ENCODE measurements at regions not wholly inside any gene's neighbourhood (a gene's known extent, or its start where the extent isn't known, plus 50 kb on each side); places are given as distances from the start of the nearest gene placed in this dataset.

DNA sequence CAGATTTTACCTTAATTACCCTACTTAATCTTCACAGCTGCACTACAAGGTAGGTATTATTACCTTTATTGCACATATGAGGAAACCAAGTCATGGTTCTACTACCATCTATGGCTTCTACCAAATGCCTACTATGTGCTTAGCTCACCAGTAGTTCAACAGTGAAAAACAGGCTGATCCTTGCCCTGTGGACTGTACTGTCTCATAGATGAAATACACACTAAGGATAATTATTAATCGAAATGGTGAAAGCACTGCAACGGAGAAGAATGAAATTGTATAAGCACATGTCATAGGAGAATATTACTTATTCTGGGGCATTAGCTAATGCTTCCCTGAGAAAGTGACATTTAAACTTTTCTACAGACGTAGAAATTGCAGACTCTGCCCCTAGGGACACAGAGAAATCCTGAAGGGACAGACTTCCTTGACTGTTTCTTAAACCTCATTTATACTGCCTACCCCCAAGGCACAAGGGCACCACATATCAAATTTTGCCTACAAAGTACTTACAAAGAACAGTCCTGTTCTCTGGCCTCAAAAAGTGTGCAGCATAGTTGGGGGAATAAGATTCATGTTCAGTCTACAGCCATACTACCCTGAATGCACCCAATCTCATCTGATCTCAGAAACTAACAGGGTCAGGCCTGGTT lies 148.4 kb upstream of the ZC3H11B start:
- H3K27me3 ChIP-seq: no peaks in the 10 kb centered on the region
- H3K9me3 ChIP-seq: no peaks in the 10 kb centered on the region
- no peaks in the 10 kb centered on the region for H3K36me3 ChIP-seq
- no peak for DNase-seq
- intact Hi-C loops (cut with DNase I; ENCODE audit: low total_unique reads) (no loop called here), in situ Hi-C loops (cut with MboI; ENCODE audit: low sequenced_read_pairs in 4 of 4) (no loop called here)
- no peaks in the 10 kb centered on the region for H3K4me1 ChIP-seq
- no peak for ATAC-seq
- no peak overlapping the region for H3K4me3 ChIP-seq
- TF ChIP-seq, protein P1, sequence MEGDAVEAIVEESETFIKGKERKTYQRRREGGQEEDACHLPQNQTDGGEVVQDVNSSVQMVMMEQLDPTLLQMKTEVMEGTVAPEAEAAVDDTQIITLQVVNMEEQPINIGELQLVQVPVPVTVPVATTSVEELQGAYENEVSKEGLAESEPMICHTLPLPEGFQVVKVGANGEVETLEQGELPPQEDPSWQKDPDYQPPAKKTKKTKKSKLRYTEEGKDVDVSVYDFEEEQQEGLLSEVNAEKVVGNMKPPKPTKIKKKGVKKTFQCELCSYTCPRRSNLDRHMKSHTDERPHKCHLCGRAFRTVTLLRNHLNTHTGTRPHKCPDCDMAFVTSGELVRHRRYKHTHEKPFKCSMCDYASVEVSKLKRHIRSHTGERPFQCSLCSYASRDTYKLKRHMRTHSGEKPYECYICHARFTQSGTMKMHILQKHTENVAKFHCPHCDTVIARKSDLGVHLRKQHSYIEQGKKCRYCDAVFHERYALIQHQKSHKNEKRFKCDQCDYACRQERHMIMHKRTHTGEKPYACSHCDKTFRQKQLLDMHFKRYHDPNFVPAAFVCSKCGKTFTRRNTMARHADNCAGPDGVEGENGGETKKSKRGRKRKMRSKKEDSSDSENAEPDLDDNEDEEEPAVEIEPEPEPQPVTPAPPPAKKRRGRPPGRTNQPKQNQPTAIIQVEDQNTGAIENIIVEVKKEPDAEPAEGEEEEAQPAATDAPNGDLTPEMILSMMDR (IDR thresholded peaks at IDR 0.05 in 4 of 5, conservative IDR thresholded peaks at IDR 0.05 in 1 of 5): no peak
- no peak for TF ChIP-seq POLR2A (IDR thresholded peaks at IDR 0.05)
- H3K27ac ChIP-seq: no peak overlapping the region

DNA sequence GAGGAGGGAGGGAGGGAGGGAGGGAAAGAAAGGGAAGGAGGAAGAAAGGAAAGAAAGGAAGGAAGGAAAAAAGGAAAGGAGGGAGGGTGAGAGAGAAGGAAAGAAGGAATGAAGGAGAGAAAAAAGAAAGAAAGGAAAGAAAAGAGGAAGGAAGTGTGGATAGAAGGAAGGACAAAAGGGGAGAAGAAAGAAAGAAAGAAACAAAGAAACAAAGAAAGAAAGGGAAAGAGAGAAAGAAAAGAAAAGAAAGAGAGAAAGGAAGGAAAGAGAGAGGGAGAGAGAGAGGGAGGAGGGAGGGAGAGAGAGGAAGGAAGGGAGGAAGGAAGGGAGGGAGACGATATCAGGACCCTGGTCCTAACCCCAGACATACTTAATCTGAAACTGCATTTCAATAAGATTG lies 146.2 kb upstream of the ZC3H11B start:
- no peaks in the 10 kb centered on the region for H3K27me3 ChIP-seq
- no peak overlapping the region for H3K4me3 ChIP-seq
- H3K4me1 ChIP-seq: no peaks in the 10 kb centered on the region
- no peak overlapping the region for H3K27ac ChIP-seq
- H3K36me3 ChIP-seq: no peaks in the 10 kb centered on the region
- intact Hi-C loops (cut with DNase I; ENCODE audit: low total_unique reads) (no loop called here), in situ Hi-C loops (cut with MboI; ENCODE audit: low sequenced_read_pairs in 4 of 4) (no loop called here)
- DNase-seq: no peak
- no peak for ATAC-seq
- TF ChIP-seq POLR2A (IDR thresholded peaks at IDR 0.05): no peak
- TF ChIP-seq, protein P1 (IDR thresholded peaks at IDR 0.05 in 4 of 5, conservative IDR thresholded peaks at IDR 0.05 in 1 of 5): no peak
- no peaks in the 10 kb centered on the region for H3K9me3 ChIP-seq

DNA sequence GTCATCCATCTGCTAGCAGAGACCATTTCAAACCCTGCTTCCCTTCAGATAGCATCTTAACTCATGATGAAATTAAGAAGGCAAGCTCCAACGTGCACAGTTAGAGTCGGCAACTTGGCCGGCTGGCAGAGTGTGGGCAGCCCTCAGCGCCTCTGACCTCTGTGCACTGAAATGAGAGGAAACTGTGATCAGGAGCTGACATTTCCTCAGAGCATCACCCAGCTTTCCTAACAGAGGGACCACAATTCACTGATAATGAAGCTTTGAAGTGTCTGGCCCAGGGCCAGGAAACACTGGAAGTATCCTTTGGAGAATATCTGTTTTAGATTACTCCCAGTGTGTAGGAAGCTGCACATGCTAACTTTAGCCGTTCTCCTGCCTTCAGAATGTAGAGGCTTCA lies 145.0 kb upstream of the ZC3H11B start:
- Histone ChIP-seq H3K4me3 (no peak overlapping the region), H3K9me3 (no peaks in the 10 kb centered on the region), H3K27me3 (no peaks in the 10 kb centered on the region), H3K36me3 (no peaks in the 10 kb centered on the region), H3K4me1 (no peaks in the 10 kb centered on the region), H3K27ac (no peak overlapping the region)
- intact Hi-C loops (cut with DNase I; ENCODE audit: low total_unique reads): no loop called here
- in situ Hi-C loops (cut with MboI; ENCODE audit: low sequenced_read_pairs in 4 of 4): no loop called here
- DNase-seq (no peak), ATAC-seq (no peak)
- TF ChIP-seq POLR2A (IDR thresholded peaks at IDR 0.05): no peak
- TF ChIP-seq, protein P1 (IDR thresholded peaks at IDR 0.05 in 4 of 5, conservative IDR thresholded peaks at IDR 0.05 in 1 of 5): no peak

DNA sequence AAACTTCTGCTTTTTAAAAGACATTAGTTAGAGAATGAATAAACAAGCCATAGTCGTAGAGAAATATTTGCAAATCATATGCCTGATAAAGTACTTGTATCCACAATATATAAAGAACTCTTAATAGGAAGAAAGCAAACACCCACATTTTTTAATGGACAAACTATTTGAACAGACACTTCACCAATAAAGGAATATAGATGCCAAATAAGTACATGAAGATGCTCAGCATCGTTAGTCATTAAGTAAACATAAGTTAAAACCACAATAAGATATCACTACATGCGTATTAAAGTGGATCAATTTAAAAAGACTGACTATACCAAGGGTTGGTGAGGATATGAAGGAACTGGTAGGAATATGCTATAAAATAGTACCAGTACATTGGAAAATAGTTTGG lies 142.3 kb upstream of the ZC3H11B start:
- no peaks in the 10 kb centered on the region for H3K9me3 ChIP-seq
- intact Hi-C loops (cut with DNase I; ENCODE audit: low total_unique reads) (no loop called here), in situ Hi-C loops (cut with MboI; ENCODE audit: low sequenced_read_pairs in 4 of 4) (no loop called here)
- no peaks in the 10 kb centered on the region for H3K36me3 ChIP-seq
- no peak overlapping the region for H3K4me3 ChIP-seq
- DNase-seq (no peak), ATAC-seq (no peak)
- no peaks in the 10 kb centered on the region for H3K27me3 ChIP-seq
- H3K27ac ChIP-seq: no peak overlapping the region
- H3K4me1 ChIP-seq: no peaks in the 10 kb centered on the region
- TF ChIP-seq, protein P1 (IDR thresholded peaks at IDR 0.05 in 4 of 5, conservative IDR thresholded peaks at IDR 0.05 in 1 of 5): no peak
- no peak for TF ChIP-seq POLR2A (IDR thresholded peaks at IDR 0.05)

DNA sequence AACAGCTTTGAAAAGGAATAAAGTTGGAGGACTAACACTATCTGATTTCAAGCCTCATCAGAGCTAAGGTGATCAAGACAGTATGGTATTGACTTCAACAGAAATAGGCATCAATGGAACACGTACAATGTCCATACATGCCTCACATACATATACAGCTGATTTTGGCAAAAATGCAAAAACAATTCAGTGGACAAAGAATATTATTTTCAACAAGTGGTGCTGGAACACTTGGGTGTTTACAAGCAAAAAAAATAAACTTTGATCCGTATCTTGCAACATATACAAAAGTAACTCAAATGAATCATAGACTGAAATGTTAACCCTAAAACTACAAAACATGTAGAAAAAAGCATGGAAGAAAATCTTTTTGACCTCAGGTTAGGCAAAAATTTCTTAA lies 141.9 kb upstream of the ZC3H11B start:
- in situ Hi-C loops (cut with MboI; ENCODE audit: low sequenced_read_pairs in 4 of 4): no loop called here
- no peak for DNase-seq
- TF ChIP-seq, protein P1 (IDR thresholded peaks at IDR 0.05 in 4 of 5, conservative IDR thresholded peaks at IDR 0.05 in 1 of 5): no peak
- no peak for TF ChIP-seq POLR2A (IDR thresholded peaks at IDR 0.05)
- Histone ChIP-seq H3K36me3 (no peaks in the 10 kb centered on the region), H3K27ac (no peak overlapping the region), H3K4me1 (no peaks in the 10 kb centered on the region), H3K4me3 (no peak overlapping the region), H3K9me3 (no peaks in the 10 kb centered on the region), H3K27me3 (no peaks in the 10 kb centered on the region)
- intact Hi-C loops (cut with DNase I; ENCODE audit: low total_unique reads): no loop called here
- no peak for ATAC-seq
